HEK293 (cell line): ENCODE measurements at regions not wholly inside any gene's neighbourhood (a gene's known extent, or its start where the extent isn't known, plus 50 kb on each side); places are given as distances from the start of the nearest gene placed in this dataset.

Experiments used
- CTCF ChIA-PET: fragments of 350-600 bp; formaldehyde crosslinking; extraction: SDS; loops from one replicate; lab custom pipeline; 2021; ENCODE audit warnings: antibody characterized with exemption; lab: Yijun Ruan, JAX
- POLR2A ChIA-PET: fragments of 300-600 bp; formaldehyde crosslinking; extraction: SDS; loops from one replicate; lab custom pipeline; 2020; ENCODE audit warnings: antibody characterized with exemption, inconsistent platforms; lab: Yijun Ruan, JAX
- H3K27ac ChIP-seq: fragments of 200-500 bp; sonication (Bioruptor generic); 2 replicates; pipeline ENCODE4 v1.5.1; 2014; ENCODE audit warnings: low read depth, low read length, control low read depth, inconsistent platforms; ENCODE audit errors: extremely low read depth
- H3K36me3 ChIP-seq, 2 experiments: fragments of 200-500 bp in 1 of 2; sonication (Bioruptor generic) in 1 of 2; 1 replicate in 1 of 2; 2 replicates in 1 of 2; pipeline ENCODE4 v1.5.1; 2014 to 2017; ENCODE audit warnings: inconsistent platforms in 2 of 2, low read length in 2 of 2; ENCODE audit not compliant: control insufficient read depth in 2 of 2, insufficient read depth in 1 of 2
- H3K4me1 ChIP-seq: fragments of 200-500 bp; sonication (Bioruptor generic); 2 replicates; pipeline ENCODE4 v1.5.1; 2014; ENCODE audit warnings: mild to moderate bottlenecking, low read length, inconsistent platforms; ENCODE audit not compliant: control insufficient read depth, insufficient read depth
- H3K4me3 ChIP-seq: 2 replicates; pipeline ENCODE4 v1.5.1; 2011; ENCODE audit warnings: low read depth, mild to moderate bottlenecking, control low read depth, low read length, moderate library complexity
- H3K9me3 ChIP-seq: fragments of 200-500 bp; sonication (Bioruptor generic); 2 replicates; pipeline ENCODE4 v1.5.1; 2014; ENCODE audit warnings: low read depth, low read length, inconsistent platforms; ENCODE audit not compliant: control insufficient read depth, insufficient read depth
- FEZF1 ChIP-seq: fragments of 450-650 bp; formaldehyde crosslinking; IDR thresholded peaks from 2 replicates; pipeline ENCODE4 v1.5.1; 2016; ENCODE audit warnings: missing biosample characterization, missing genetic modification characterization
- IKZF3 ChIP-seq: fragments of 450-650 bp; IDR thresholded peaks from 2 replicates; pipeline ENCODE4 v1.5.0; 2018; ENCODE audit warnings: missing biosample characterization, mild to moderate bottlenecking, missing genetic modification characterization, moderate library complexity
- KLF7 ChIP-seq: fragments of 450-650 bp; formaldehyde crosslinking; IDR thresholded peaks from 2 replicates; pipeline ENCODE4 v1.5.1; 2016; ENCODE audit warnings: missing biosample characterization, missing genetic modification characterization, borderline replicate concordance
- OSR2 ChIP-seq: fragments of 450-650 bp; formaldehyde crosslinking; IDR thresholded peaks from 2 replicates; pipeline ENCODE4 v1.5.1; 2016; ENCODE audit warnings: missing biosample characterization, missing genetic modification characterization
- PRDM4 ChIP-seq: fragments of 450-650 bp; formaldehyde crosslinking; IDR thresholded peaks from 2 replicates; pipeline ENCODE4 v1.5.1; 2017; ENCODE audit warnings: missing biosample characterization, missing genetic modification characterization
- SETDB1 ChIP-seq: IDR thresholded peaks from one replicate; pipeline ENCODE4 v1.6.1; 2017; ENCODE audit warnings: mild to moderate bottlenecking, low read length, moderate library complexity, mixed read lengths; ENCODE audit not compliant: insufficient read length
- SP2 ChIP-seq: fragments of 450-650 bp; formaldehyde crosslinking; IDR thresholded peaks from 2 replicates; pipeline ENCODE4 v1.5.1; 2016; ENCODE audit warnings: missing biosample characterization, missing genetic modification characterization
- YY1 ChIP-seq: fragments of 450-650 bp; formaldehyde crosslinking; IDR thresholded peaks from 2 replicates; pipeline ENCODE4 v1.5.1; 2018; ENCODE audit warnings: missing biosample characterization, missing genetic modification characterization
- ZNF223 ChIP-seq: fragments of 450-650 bp; formaldehyde crosslinking; IDR thresholded peaks from 2 replicates; pipeline ENCODE4 v1.5.1; 2016; ENCODE audit warnings: missing biosample characterization, missing genetic modification characterization
- ZNF248 ChIP-seq: fragments of 450-650 bp; formaldehyde crosslinking; IDR thresholded peaks from 2 replicates; pipeline ENCODE4 v1.5.1; 2017; ENCODE audit warnings: missing biosample characterization, missing genetic modification characterization
- ZNF37A ChIP-seq: fragments of 450-650 bp; IDR thresholded peaks from 2 replicates; pipeline ENCODE4 v1.5.1; 2018; ENCODE audit warnings: missing biosample characterization, missing genetic modification characterization
- ZNF449 ChIP-seq: fragments of 450-650 bp; formaldehyde crosslinking; IDR thresholded peaks from 2 replicates; pipeline ENCODE4 v1.5.1; 2017; ENCODE audit warnings: missing biosample characterization, mild to moderate bottlenecking, missing genetic modification characterization, moderate library complexity
- ZNF544 ChIP-seq: fragments of 450-650 bp; formaldehyde crosslinking; IDR thresholded peaks from 2 replicates; pipeline ENCODE4 v1.5.0; 2017; ENCODE audit warnings: missing biosample characterization, missing genetic modification characterization
- ZNF555 ChIP-seq: fragments of 450-650 bp; formaldehyde crosslinking; conservative IDR thresholded peaks from 2 replicates; pipeline ENCODE4 v1.5.1; 2017; ENCODE audit warnings: missing biosample characterization, mild to moderate bottlenecking, missing genetic modification characterization, inconsistent platforms
- TF ChIP-seq, protein P1 (sequence below): fragments of 450-650 bp; formaldehyde crosslinking; IDR thresholded peaks from 2 replicates; pipeline ENCODE4 v1.5.1; 2017; ENCODE audit warnings: missing biosample characterization, missing genetic modification characterization

GRCh38 chr2:57448816-57449215 is 597.8 kb upstream of the VRK2 start:
- ChIA-PET CTCF (no interaction called here), POLR2A (no interaction called here)
- no peak for TF ChIP-seq ZNF223
- Histone ChIP-seq H3K4me3 (no peak overlapping the region), H3K27ac (no peak overlapping the region), H3K4me1 (0 out of 2 replicates have a peak, but pooled peaks cover 2% of the 10 kb centered on the region), H3K36me3 (no peaks in the 10 kb centered on the region), H3K9me3 (no peaks in the 10 kb centered on the region; the same call in 1 of the 2 replicates)

GRCh38 chr2:57450170-57450569 is 596.4 kb upstream of the VRK2 start:
- Histone ChIP-seq H3K36me3 (no peaks in the 10 kb centered on the region), H3K4me3 (no peak overlapping the region), H3K4me1 (peaks cover 6% of the 10 kb centered on the region; the same call in 1 of the 2 replicates), H3K27ac (no peak overlapping the region), H3K9me3 (no peaks in the 10 kb centered on the region; the same call in 1 of the 2 replicates)
- POLR2A ChIA-PET = no interaction called here
- CTCF ChIA-PET = no interaction called here
- TF ChIP-seq SETDB1 (no peak), ZNF544 (tag by site-specific recombination) (no peak)

- CTCF ChIA-PET = interaction anchor here (0.8 kb wide), 1 partner anchor 19 kb away, joined by 3 read pairs; no protein-coding TSS in a partner anchor
Observed at GRCh38 chr2:57452634-57453033, 594.0 kb upstream of the VRK2 start.

More at GRCh38 chr2:57452634-57453033, 594.0 kb upstream of the VRK2 start:
- no peak overlapping the region for H3K27ac ChIP-seq
- H3K9me3 ChIP-seq = no peaks in the 10 kb centered on the region
- TF ChIP-seq ZNF248 = no peak
- no peak for TF ChIP-seq SETDB1
- TF ChIP-seq OSR2 (tag by site-specific recombination) = no peak
- no peak for TF ChIP-seq KLF7 (tag by site-specific recombination)
- no peak for TF ChIP-seq ZNF555 (tag by site-specific recombination)
- no peak for TF ChIP-seq PRDM4 (tag by site-specific recombination)
- TF ChIP-seq ZNF37A (tag by site-specific recombination) = no peak
- no peak for TF ChIP-seq ZNF449
- TF ChIP-seq YY1 (tag by site-specific recombination) = no peak
- no peak for TF ChIP-seq SP2 (tag by site-specific recombination)
- TF ChIP-seq, protein P1, sequence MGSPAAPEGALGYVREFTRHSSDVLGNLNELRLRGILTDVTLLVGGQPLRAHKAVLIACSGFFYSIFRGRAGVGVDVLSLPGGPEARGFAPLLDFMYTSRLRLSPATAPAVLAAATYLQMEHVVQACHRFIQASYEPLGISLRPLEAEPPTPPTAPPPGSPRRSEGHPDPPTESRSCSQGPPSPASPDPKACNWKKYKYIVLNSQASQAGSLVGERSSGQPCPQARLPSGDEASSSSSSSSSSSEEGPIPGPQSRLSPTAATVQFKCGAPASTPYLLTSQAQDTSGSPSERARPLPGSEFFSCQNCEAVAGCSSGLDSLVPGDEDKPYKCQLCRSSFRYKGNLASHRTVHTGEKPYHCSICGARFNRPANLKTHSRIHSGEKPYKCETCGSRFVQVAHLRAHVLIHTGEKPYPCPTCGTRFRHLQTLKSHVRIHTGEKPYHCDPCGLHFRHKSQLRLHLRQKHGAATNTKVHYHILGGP (tag by site-specific recombination) = no peak
- no peak for TF ChIP-seq IKZF3 (tag by site-specific recombination)
- TF ChIP-seq FEZF1 (tag by site-specific recombination) = no peak
- no peak overlapping the region for H3K4me3 ChIP-seq
- POLR2A ChIA-PET = no interaction called here
- peaks cover 6% of the 10 kb centered on the region; the same call in 1 of the 2 replicates for H3K4me1 ChIP-seq
- no peaks in the 10 kb centered on the region for H3K36me3 ChIP-seq
